OCI-LY1 (cell line): ENCODE measurements at regions not wholly inside any gene's neighbourhood (a gene's known extent, or its start where the extent isn't known, plus 50 kb on each side); places are given as distances from the start of the nearest gene placed in this dataset.

Experiments used
- H2AFZ ChIP-seq: fragments of 200-600 bp; sonication (generic), shearing (Covaris generic); 2 replicates; pipeline ENCODE4 v1.6.0; 2014; ENCODE audit warnings: antibody characterized with exemption, mild to moderate bottlenecking, low read length
- H3F3A ChIP-seq: fragments of 200-600 bp; sonication (generic), shearing (Covaris generic); 2 replicates; pipeline ENCODE4 v1.6.0; 2014; ENCODE audit warnings: mild to moderate bottlenecking, antibody characterized with exemption, low read length, moderate library complexity; ENCODE audit not compliant: insufficient read depth
- H3K27ac ChIP-seq: fragments of 200-600 bp; sonication (generic); 2 replicates; pipeline ENCODE4 v1.5.1; 2014; ENCODE audit warnings: low read length, mixed run types, mild to moderate bottlenecking, low read depth; ENCODE audit not compliant: poor library complexity, severe bottlenecking
- H3K27me3 ChIP-seq: fragments of 200-600 bp; sonication (generic); 2 replicates; pipeline ENCODE4 v1.6.0; 2014; ENCODE audit warnings: antibody characterized with exemption, mild to moderate bottlenecking, low read length, moderate library complexity; ENCODE audit not compliant: insufficient read depth
- H3K36me3 ChIP-seq: fragments of 200-600 bp; sonication (generic); 2 replicates; pipeline ENCODE4 v1.6.1; 2014; ENCODE audit warnings: mild to moderate bottlenecking, antibody characterized with exemption, low read length, moderate library complexity, mixed read lengths; ENCODE audit not compliant: insufficient read depth
- H3K4me1 ChIP-seq: fragments of 200-600 bp; sonication (generic); 2 replicates; pipeline ENCODE4 v1.5.1; 2014; ENCODE audit warnings: mild to moderate bottlenecking, low read length, moderate library complexity; ENCODE audit not compliant: insufficient read depth, severe bottlenecking
- H3K4me2 ChIP-seq: fragments of 200-600 bp; sonication (generic), shearing (Covaris generic); 2 replicates; pipeline ENCODE4 v1.6.1; 2014; ENCODE audit warnings: low read length
- H3K4me3 ChIP-seq: fragments of 200-600 bp; sonication (generic); 2 replicates; pipeline ENCODE4 v1.5.1; 2014; ENCODE audit warnings: low read length, low read depth, mild to moderate bottlenecking, mixed read lengths; ENCODE audit not compliant: poor library complexity, severe bottlenecking
- H3K79me2 ChIP-seq: fragments of 200-600 bp; shearing (Covaris generic); 2 replicates; pipeline ENCODE4 v1.6.1; 2016; ENCODE audit warnings: mixed run types, low read length, mixed read lengths; ENCODE audit not compliant: insufficient read depth
- H3K9ac ChIP-seq: fragments of 200-600 bp; sonication (generic), shearing (Covaris generic); 2 replicates; pipeline ENCODE4 v1.6.1; 2014; ENCODE audit warnings: mild to moderate bottlenecking, low read length, mixed read lengths
- H3K9me2 ChIP-seq: fragments of 200-600 bp; sonication (generic), shearing (Covaris generic); 2 replicates; pipeline ENCODE4 v1.6.1; 2014; ENCODE audit warnings: low read depth, mild to moderate bottlenecking, low read length, mixed read lengths
- H3K9me3 ChIP-seq: fragments of 200-600 bp; shearing (Covaris generic); 2 replicates; pipeline ENCODE4 v1.6.1; 2014; ENCODE audit warnings: low read length, mixed read lengths
- H4K20me1 ChIP-seq: fragments of 200-600 bp; sonication (generic), shearing (Covaris generic); 2 replicates; pipeline ENCODE4 v1.6.0; 2016; ENCODE audit warnings: mild to moderate bottlenecking, low read length; ENCODE audit not compliant: insufficient read depth
- EZH2 ChIP-seq: fragments of 200-600 bp; sonication (generic), shearing (Covaris generic); IDR thresholded peaks from 2 replicates; pipeline ENCODE4 v1.8.0; 2017; ENCODE audit warnings: borderline replicate concordance, mixed run types, mild to moderate bottlenecking, antibody characterized with exemption, low read length, moderate library complexity, mixed read lengths
- TF ChIP-seq, protein P1 (sequence below): fragments of 200-600 bp; sonication (generic), shearing (Covaris generic); IDR thresholded peaks from 2 replicates; pipeline ENCODE4 v1.5.1; 2017; ENCODE audit warnings: mild to moderate bottlenecking, antibody characterized with exemption, low read length, moderate library complexity, mixed read lengths

DNA sequence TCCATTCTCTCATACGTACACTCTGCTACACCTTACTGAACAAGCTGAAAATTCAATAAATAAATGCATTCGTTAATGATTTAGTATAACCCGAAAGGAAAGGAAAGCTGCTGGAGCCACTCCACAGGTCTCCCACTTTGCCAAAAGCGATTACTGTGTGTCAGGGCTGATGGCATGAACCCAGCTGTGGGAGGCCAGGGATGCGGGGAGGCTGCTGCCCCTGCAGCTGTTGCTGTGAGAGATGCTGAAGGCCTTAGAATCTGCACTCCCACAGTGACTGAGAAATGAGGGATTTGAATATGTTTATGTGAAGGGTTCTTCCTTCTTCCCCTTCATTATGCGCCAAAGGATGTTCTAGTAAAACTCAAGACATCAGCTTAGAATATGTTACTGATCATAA is 58.7 kb upstream of the NBEA start:
- no peaks in the 10 kb centered on the region for H3K79me2 ChIP-seq
- no peak overlapping the region for H3K4me2 ChIP-seq
- H3K4me1 ChIP-seq: no peaks in the 10 kb centered on the region
- no peak overlapping the region for H3K27ac ChIP-seq
- H3K9me3 ChIP-seq: no peaks in the 10 kb centered on the region
- H3K27me3 ChIP-seq: no peaks in the 10 kb centered on the region
- no peaks in the 10 kb centered on the region for H3K36me3 ChIP-seq
- no peaks in the 10 kb centered on the region for H3K9me2 ChIP-seq
- no peak overlapping the region for H2AFZ ChIP-seq
- H3K4me3 ChIP-seq: no peak overlapping the region
- no peak for TF ChIP-seq EZH2
- TF ChIP-seq, protein P1, sequence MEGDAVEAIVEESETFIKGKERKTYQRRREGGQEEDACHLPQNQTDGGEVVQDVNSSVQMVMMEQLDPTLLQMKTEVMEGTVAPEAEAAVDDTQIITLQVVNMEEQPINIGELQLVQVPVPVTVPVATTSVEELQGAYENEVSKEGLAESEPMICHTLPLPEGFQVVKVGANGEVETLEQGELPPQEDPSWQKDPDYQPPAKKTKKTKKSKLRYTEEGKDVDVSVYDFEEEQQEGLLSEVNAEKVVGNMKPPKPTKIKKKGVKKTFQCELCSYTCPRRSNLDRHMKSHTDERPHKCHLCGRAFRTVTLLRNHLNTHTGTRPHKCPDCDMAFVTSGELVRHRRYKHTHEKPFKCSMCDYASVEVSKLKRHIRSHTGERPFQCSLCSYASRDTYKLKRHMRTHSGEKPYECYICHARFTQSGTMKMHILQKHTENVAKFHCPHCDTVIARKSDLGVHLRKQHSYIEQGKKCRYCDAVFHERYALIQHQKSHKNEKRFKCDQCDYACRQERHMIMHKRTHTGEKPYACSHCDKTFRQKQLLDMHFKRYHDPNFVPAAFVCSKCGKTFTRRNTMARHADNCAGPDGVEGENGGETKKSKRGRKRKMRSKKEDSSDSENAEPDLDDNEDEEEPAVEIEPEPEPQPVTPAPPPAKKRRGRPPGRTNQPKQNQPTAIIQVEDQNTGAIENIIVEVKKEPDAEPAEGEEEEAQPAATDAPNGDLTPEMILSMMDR: no peak
- no peak overlapping the region for H3K9ac ChIP-seq
- H3F3A ChIP-seq: no peaks in the 10 kb centered on the region
- no peaks in the 10 kb centered on the region for H4K20me1 ChIP-seq

DNA sequence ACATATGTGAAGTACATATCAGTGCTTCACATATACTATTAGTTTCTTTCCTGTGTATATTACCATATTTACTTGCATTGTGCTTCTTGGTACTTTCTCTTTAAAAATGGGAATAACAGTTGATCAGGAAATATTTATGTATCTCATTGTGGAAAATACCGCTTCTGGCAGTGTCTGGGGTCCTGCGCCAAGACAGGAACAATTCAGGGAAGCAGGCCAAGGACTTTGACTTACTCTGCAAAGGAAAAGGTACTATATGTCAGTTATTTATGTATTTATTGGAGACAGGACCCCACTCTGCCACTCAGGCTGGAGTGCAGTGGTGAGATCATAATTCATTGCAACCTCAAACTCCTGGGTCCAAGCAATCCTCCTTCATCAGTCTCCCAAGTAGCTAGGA is 57.7 kb upstream of the NBEA start:
- no peak overlapping the region for H3K4me3 ChIP-seq
- no peak overlapping the region for H3K27ac ChIP-seq
- no peak overlapping the region for H3K4me2 ChIP-seq
- H3K36me3 ChIP-seq: no peaks in the 10 kb centered on the region
- no peaks in the 10 kb centered on the region for H3F3A ChIP-seq
- H3K27me3 ChIP-seq: no peaks in the 10 kb centered on the region
- no peak overlapping the region for H2AFZ ChIP-seq
- H3K79me2 ChIP-seq: no peaks in the 10 kb centered on the region
- no peaks in the 10 kb centered on the region for H3K9me2 ChIP-seq
- TF ChIP-seq, protein P1: no peak
- no peak for TF ChIP-seq EZH2
- H4K20me1 ChIP-seq: no peaks in the 10 kb centered on the region
- H3K4me1 ChIP-seq: no peaks in the 10 kb centered on the region
- no peaks in the 10 kb centered on the region for H3K9me3 ChIP-seq
- H3K9ac ChIP-seq: no peak overlapping the region

DNA sequence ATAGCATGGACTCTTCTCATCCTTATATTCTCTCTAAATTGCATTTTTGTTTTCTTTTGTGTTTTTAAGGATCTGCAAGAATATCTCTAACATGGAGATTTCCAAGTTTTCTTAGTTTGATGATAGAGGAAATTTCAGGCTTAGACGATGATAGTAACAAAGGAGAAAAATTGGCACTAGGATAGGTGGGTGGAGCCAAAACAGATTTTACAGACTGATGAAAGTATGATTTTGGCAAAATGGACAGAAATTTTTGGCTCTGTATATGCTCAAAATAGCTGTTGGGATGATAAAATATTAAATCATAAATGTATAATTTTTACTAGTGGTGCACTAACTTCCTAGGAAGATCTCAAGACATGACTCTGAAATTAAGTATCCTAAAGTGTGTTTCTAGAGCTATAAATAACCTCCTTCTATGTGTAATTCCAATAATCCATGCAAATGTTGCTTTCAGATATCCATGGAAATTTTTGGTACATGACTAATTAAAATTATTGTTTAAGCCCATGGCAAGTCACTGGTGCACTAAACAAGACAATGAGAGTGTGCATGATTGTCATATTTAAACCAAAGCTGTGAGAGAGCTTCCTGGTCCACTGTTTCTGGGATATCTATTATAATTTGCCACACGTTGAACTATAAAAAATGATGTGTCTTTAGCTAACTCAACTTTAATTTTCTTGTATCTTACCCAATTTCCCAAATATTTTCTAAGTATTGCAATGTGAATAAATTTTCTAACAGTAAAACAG is 55.8 kb upstream of the NBEA start:
- H4K20me1 ChIP-seq: no peaks in the 10 kb centered on the region
- H3K36me3 ChIP-seq: no peaks in the 10 kb centered on the region
- H3K27ac ChIP-seq: no peak overlapping the region
- H3K4me2 ChIP-seq: no peak overlapping the region
- H3K9me2 ChIP-seq: no peaks in the 10 kb centered on the region
- H3K4me1 ChIP-seq: no peaks in the 10 kb centered on the region
- no peak overlapping the region for H3K9ac ChIP-seq
- H3K4me3 ChIP-seq: no peak overlapping the region
- no peak overlapping the region for H2AFZ ChIP-seq
- TF ChIP-seq, protein P1: no peak
- TF ChIP-seq EZH2: no peak
- no peaks in the 10 kb centered on the region for H3K27me3 ChIP-seq
- no peaks in the 10 kb centered on the region for H3K79me2 ChIP-seq
- H3K9me3 ChIP-seq: no peaks in the 10 kb centered on the region
- no peaks in the 10 kb centered on the region for H3F3A ChIP-seq
